Gastroesophageal sphincter (tissue), 3 donors: ENCODE measurements at regions not wholly inside any gene's neighbourhood (a gene's known extent, or its start where the extent isn't known, plus 50 kb on each side); places are given as distances from the start of the nearest gene placed in this dataset.

Experiments
- CTCF ChIP-seq, 4 experiments: fragments of 200-600 bp in 2 of 4; fragments of 450-650 bp in 2 of 4; sonication (generic) in 1 of 4; IDR thresholded peaks; one replicate each; pipeline ENCODE4 v1.5.1; 2017 to 2019; ENCODE audit warnings: antibody characterized with exemption in 4 of 4, mild to moderate bottlenecking in 2 of 4, moderate library complexity in 2 of 4
- EP300 ChIP-seq: sonication (generic); formaldehyde crosslinking; IDR thresholded peaks from one replicate; pipeline ENCODE4 v1.6.1; 2017; ENCODE audit warnings: antibody characterized with exemption, mild to moderate bottlenecking
- POLR2A ChIP-seq, 2 donors: fragments of 450-650 bp; IDR thresholded peaks; one replicate each; pipeline ENCODE4 v1.6.1; 2017; ENCODE audit warnings: antibody characterized with exemption in 2 of 2, mild to moderate bottlenecking in 2 of 2, moderate library complexity in 1 of 2
- POLR2AphosphoS5 ChIP-seq: sonication (generic); formaldehyde crosslinking; IDR thresholded peaks from one replicate; pipeline ENCODE4 v1.6.1; 2017; ENCODE audit warnings: antibody characterized with exemption

DNA sequence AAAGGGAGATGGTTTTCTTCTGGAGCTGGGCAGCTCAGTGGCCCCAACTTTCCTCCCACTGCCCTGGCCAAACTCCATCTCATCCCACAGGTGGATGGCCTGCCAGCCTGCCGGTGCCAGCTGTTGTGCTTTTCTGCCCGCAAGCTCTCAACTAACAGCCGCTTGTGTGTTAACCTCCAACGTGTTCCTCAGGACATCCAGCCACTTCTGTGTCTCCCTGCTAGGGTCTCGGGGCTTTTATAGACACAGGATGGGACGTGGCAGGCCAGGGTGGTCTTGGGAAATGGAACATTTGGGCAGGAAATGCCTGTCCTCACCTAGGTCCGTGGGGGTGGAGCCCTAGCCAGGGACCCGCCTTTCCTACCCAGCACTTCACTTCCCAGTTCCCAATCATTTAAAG lies 171.1 kb upstream of the RGS17 start:
- TF ChIP-seq CTCF (IDR thresholded peaks at IDR 0.05) (no peak), POLR2AphosphoS5 (no peak), EP300 (no peak), POLR2A (IDR thresholded peaks at IDR 0.05) (no peak)
